ENCODE measurements at regions not wholly inside any gene's neighbourhood (a gene's known extent, or its start where the extent isn't known, plus 50 kb on each side); places are given as distances from the start of the nearest gene placed in this dataset.

DNA sequence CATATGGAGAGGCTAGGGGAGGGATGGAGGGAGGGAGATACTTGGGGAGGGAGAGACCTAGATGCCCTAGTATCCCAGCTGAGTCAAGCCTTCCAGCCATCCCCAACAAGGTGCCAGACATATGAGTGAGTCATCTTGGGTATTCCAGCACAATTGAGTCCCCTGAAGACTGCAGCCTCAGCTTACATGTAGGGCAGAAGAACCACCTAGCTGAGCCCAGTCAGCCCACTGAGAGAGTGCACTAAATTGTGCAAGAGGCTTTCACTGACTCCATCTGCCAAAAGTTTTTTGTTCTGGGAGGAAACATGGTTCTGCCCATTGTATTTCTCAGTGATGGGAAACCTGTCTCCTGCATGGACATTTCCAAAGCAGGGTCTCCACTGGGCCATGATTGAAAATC is 76.4 kb downstream of the FOXD2 start:
- DNase-seq = no peak
- Mint-ChIP-seq H3K4me3 (no peak overlapping the region), H3K27ac (no peak overlapping the region), H3K4me1 (no peaks in the 10 kb centered on the region), H3K36me3 (no peaks in the 10 kb centered on the region), H3K9me3 (peaks cover 2% of the 10 kb centered on the region), H3K27me3 (peaks cover 38% of the 10 kb centered on the region)
- CTCF ChIA-PET = no interaction called here

DNA sequence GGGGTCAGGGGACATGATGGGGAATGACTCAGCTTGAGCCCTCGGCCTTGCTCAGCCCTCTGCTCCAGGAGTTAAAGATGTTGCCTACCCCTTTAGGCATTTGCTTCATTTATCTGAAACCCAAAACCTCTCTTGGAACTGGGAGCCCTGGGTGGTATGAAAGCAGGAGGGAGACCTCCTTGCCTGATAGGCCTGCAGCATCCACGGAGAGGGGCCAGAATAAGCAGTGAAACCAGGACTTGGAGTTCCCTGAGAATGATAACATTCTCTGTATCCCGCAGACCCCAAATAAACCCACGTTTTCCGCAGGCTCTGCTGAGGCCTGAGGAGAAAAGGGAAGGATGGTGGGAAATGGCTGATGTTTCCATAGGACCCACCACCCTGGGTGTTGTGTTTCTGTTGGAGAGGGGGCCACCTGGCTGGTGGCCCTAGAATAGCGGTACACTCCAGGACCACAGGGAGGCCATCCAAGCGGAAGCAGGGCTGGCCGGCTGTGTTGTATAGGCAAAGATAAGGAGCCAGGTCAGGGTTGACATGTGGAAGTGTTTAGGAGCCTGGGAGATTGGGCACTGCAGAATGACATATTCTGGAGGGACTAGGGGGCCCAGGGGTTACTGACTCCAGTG is 77.4 kb downstream of the FOXD2 start:
- no peaks in the 10 kb centered on the region for H3K36me3 Mint-ChIP-seq
- no peak overlapping the region for H3K27ac Mint-ChIP-seq
- peaks cover 2% of the 10 kb centered on the region for H3K9me3 Mint-ChIP-seq
- no peak for DNase-seq
- no peaks in the 10 kb centered on the region for H3K4me1 Mint-ChIP-seq
- peaks cover 36% of the 10 kb centered on the region for H3K27me3 Mint-ChIP-seq
- no peak overlapping the region for H3K4me3 Mint-ChIP-seq
- CTCF ChIA-PET = no interaction called here

DNA sequence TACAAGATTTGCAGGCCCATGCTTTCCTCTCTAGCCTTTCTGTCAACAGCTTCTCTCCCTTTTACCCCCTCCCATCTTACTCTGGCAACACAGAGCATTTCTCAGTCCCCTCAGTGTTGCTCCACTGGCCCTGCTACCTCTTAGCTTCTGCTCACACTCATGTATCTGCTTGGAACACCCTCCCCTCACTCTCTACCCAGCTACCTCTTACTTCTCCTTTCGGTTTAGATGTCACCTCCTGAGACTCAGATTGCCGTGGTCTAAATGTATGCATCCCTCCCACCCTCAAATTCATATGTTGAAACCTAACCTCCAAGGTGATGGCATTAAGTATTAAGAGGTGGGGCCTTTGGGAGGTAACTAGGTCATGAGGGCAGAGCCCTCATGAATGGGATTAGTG is 80.1 kb downstream of the FOXD2 start:
- Mint-ChIP-seq H3K27ac (no peak overlapping the region), H3K9me3 (peaks cover 2% of the 10 kb centered on the region), H3K36me3 (no peaks in the 10 kb centered on the region), H3K27me3 (peaks cover 48% of the 10 kb centered on the region), H3K4me3 (no peak overlapping the region), H3K4me1 (no peaks in the 10 kb centered on the region)
- CTCF ChIA-PET = interaction anchor here (1.2 to 1.5 kb wide), 2 partner anchors 10 to 12 kb away, joined by 3 to 5 read pairs; no protein-coding TSS in a partner anchor
- no peak for DNase-seq

DNA sequence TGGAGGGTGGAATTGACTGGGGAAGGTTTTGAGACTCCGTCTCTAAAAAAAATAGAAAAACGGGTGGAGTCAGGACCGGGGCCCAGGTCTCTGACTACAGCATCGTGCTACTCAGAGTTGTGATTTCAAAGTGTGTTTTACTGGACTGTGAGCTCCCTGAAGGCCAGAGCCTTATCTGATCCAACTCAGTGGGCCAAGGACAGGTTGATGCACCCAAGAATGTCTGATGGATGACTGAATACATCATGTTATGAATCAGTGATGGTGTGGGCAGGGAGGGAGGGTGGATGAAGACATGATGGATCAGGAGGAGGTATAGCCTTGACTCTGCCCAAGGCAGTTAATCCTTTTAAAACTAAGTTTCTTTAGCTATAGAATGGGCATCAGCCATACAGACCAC is 81.6 kb downstream of the FOXD2 start:
- Mint-ChIP-seq H3K27me3 (peaks cover 48% of the 10 kb centered on the region), H3K27ac (no peak overlapping the region), H3K4me3 (no peak overlapping the region), H3K36me3 (no peaks in the 10 kb centered on the region), H3K9me3 (peaks cover 2% of the 10 kb centered on the region), H3K4me1 (no peaks in the 10 kb centered on the region)
- CTCF ChIA-PET = interaction anchor here (1.2 kb wide), 1 partner anchor 9 kb away, joined by 3 read pairs; no protein-coding TSS in a partner anchor
- no peak for DNase-seq

DNA sequence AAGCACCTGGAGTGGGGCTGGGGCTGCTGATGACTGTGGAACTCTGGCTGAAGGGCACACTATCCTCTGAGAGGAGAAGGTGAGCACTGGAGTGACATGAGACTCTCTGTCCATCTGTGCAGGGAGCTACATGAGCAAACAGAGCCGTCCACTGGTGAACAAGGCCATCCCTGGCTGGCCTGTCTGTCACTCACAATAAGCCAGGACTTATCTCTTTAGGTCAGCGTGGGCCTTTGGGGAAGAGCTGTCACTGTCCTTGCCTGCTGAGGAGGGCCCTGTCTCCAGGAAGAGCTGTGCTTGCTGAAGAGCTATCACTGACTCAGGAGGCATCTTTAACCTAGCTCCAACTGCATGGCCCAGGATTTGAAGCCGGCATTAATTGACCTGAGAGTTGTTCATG is 82.1 kb downstream of the FOXD2 start:
- Mint-ChIP-seq H3K27ac (no peak overlapping the region), H3K4me3 (no peak overlapping the region), H3K27me3 (peaks cover 50% of the 10 kb centered on the region), H3K4me1 (no peaks in the 10 kb centered on the region), H3K9me3 (no peaks in the 10 kb centered on the region), H3K36me3 (no peaks in the 10 kb centered on the region)
- CTCF ChIA-PET = no interaction called here
- no peak for DNase-seq

DNA sequence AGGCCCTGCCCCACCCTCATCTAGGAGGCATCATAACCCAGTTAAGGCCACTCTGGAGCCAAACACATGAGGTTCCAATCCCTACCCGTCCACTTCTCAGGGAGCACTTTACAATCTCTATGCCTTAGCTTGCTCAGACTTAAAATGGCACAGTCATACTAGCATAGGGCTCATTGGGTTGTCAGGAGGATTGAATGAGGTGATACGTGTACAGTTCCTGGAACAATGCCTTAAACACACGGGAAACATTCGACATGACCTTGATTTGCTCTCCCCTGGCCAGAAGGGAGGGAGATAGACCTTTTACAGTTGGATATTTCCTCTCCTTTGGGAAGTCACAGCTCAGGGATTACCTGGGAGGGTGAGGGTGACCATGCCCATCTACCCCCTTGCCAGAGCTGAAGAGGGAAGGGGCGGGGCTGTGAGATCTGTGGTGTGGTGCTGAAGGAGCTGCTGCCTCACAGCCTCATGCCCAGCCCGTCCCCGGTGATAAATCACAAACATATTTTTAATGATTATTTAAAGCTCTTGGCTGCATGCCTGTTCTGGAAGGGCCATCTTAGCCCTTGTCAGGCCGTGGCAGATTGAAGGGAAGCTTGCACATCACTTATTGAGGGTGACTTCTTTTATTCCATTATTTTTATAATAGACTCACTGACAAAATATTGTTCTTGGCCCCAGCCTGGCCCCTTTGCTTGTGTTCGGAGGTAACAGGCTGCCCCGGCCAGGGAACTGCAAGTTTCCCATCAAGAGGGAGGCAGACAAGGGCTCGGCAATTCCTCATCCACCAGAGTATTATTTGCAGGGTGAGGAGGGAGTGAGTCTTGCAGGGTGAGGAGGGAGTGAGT is 83.4 kb downstream of the FOXD2 start:
- Mint-ChIP-seq H3K4me3 (no peak overlapping the region), H3K27me3 (peaks cover 52% of the 10 kb centered on the region), H3K9me3 (no peaks in the 10 kb centered on the region), H3K27ac (peak overlapping the region; percentile 26), H3K4me1 (no peaks in the 10 kb centered on the region), H3K36me3 (no peaks in the 10 kb centered on the region)
- CTCF ChIA-PET = interaction anchor here (1.9 kb wide), 1 partner anchor 89 kb away, joined by 5 read pairs; no protein-coding TSS in a partner anchor
- no peak for DNase-seq

DNA sequence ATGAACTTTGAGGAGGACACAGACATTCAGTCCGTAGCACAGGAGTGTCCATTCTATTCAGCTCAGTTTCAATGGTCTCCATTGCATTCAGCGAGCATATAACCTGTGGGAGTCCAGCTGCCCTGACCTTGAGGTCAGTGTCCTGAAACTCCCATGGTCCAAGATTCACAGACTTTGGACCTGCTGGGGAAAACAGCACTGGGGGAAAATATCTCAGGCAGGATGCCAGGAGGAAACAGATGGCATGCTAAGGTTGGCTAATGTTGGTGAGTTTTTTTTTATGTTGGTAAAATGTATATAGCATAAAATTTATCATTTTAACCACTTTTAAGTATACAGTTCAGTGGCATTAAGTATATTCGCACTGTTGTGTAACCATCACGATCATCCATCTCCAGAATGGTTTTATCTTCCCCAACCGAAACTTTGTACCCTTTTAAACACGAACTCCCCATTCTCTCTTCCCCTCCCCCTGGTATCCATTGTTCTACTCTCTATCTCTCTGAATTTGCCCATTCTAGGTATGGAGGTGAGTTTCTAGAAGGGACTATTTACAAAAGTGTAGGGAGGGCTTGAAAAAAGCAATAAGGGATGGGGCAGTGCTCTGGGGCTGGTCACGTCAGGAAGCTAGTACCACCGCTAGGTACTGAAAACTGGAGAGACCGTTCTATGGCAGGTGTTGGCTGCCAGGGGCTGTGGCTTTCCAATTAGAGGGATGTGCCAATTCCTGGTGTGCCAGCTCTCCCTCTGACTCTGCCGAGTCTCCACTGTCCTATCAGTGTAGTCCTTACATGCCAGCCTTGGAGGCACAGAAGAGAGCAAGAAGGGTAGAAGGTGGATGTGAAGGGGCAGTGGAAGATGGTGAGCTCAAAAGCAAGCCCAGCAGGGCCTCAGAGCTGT is 85.3 kb downstream of the FOXD2 start:
- H3K4me3 Mint-ChIP-seq = no peak overlapping the region
- no peaks in the 10 kb centered on the region for H3K4me1 Mint-ChIP-seq
- peak; percentile 13 for DNase-seq
- CTCF ChIA-PET = interaction anchor here (0.7 kb wide), 1 partner anchor 22 kb away, joined by 3 read pairs; no protein-coding TSS in a partner anchor
- no peaks in the 10 kb centered on the region for H3K36me3 Mint-ChIP-seq
- peaks cover 2% of the 10 kb centered on the region for H3K9me3 Mint-ChIP-seq
- peaks cover 54% of the 10 kb centered on the region for H3K27me3 Mint-ChIP-seq
- H3K27ac Mint-ChIP-seq = no peak overlapping the region

DNA sequence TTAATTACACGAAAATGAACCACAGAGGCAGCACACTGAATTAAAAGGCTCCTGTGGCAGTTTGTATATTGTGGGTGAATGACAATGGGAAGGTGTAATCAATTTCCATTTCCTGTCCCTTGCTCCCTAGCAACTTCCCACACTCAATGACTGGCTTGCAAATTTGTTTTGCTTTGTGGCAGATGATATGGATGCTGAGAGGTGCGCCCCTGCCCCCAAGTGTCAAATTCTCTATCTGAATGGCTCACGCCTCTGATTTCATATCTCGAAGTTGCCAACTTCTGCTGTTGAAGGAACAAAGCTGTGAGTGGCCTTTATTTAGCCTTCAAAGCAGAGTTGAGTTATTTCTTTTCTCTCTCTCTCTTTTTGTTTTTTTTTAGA is 86.0 kb downstream of the FOXD2 start:
- CTCF ChIA-PET = interaction anchor here (0.7 kb wide), 1 partner anchor 23 kb away, joined by 3 read pairs; no protein-coding TSS in a partner anchor
- Mint-ChIP-seq H3K9me3 (peaks cover 3% of the 10 kb centered on the region), H3K27me3 (peaks cover 54% of the 10 kb centered on the region), H3K4me3 (no peak overlapping the region), H3K36me3 (no peaks in the 10 kb centered on the region), H3K4me1 (no peaks in the 10 kb centered on the region), H3K27ac (no peak overlapping the region)
- no peak for DNase-seq

DNA sequence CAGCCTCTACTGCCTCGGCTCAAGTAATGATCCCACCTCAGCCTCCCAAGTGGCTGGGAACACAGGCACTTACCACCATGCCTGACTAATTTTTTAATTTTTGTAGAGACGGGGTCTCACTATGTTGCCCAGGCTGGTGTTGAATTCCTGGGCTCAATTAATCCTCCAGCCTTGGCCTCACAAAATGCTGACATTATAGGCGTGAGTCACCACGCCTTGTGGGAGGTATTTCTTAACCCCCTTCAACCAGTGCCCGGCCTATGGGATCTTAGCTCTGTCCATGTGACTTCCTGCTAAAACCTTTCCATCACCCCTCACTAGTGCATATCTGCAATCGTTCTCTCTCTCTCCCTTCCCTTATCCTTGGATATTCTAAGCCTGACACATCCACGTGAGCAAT is 86.4 kb downstream of the FOXD2 start:
- H3K36me3 Mint-ChIP-seq = no peaks in the 10 kb centered on the region
- no peak overlapping the region for H3K4me3 Mint-ChIP-seq
- H3K4me1 Mint-ChIP-seq = no peaks in the 10 kb centered on the region
- CTCF ChIA-PET = interaction anchor here (0.7 kb wide), 1 partner anchor 23 kb away, joined by 3 read pairs; no protein-coding TSS in a partner anchor
- no peak for DNase-seq
- H3K9me3 Mint-ChIP-seq = peaks cover 7% of the 10 kb centered on the region
- peaks cover 53% of the 10 kb centered on the region for H3K27me3 Mint-ChIP-seq
- H3K27ac Mint-ChIP-seq = no peak overlapping the region

DNA sequence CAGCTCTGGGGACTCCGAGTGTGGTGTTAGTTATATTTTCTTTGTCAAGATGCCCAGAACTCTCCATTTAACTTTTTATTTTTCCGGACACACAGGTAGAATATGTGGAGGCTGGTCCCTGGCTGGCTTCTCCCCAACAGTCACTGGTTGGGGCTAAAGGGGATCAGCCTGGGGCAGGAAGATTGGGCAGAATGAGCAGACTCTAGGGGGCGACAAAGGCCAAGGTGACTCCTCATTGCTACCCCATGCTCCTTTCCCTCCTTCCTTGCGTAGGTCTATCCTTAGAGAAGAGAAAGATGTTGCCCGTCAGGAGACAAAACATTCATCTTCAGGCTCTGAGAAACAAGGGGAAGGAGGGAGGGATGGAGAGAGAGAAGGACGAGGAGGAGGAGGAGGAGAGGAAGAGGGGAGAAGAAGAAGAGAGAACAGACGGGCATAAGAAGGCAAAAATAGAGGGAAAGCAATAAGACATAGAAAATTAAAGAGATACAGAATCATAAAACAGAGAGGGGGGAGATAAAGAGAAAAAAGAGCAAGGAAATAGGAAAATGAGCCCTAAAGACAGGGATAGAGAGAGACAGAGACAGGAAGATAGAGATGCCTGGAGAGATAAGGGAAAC is 89.9 kb downstream of the FOXD2 start:
- DNase-seq = peak; percentile 18
- Mint-ChIP-seq H3K27ac (no peak overlapping the region), H3K4me3 (no peak overlapping the region), H3K4me1 (no peaks in the 10 kb centered on the region), H3K27me3 (peaks cover 50% of the 10 kb centered on the region), H3K36me3 (no peaks in the 10 kb centered on the region), H3K9me3 (peaks cover 11% of the 10 kb centered on the region)
- CTCF ChIA-PET = interaction anchor here (1.1 kb wide), 1 partner anchor 9 kb away, joined by 3 read pairs; no protein-coding TSS in a partner anchor

DNA sequence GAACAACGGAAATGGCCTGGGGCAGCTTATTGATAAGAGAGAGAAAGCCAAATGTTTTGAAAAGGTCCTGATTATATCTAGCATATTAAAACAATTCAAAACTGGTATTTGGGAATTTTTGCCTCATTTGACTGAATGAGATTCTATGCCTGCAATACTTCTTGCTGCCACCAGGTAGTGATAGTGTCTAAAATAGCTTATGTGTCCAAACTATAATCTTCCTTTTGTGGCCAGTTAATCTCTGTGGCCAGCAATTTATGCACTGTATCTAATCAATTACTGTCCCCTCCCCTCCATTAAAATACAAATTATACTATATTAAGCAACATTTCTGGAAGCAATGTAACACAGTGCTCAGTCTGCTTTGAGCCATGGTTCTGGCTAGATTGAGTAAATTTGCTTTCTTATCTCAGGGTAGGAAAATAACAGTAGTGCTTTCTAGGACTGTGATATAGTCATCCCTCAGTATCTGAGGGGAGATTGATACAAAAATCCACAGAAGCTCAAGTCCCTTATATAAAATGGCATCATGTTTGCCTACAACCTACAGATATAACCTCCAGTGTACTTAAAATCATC is 91.8 kb downstream of the FOXD2 start:
- CTCF ChIA-PET = interaction anchor here (0.9 to 1.6 kb wide), 4 partner anchors 12 to 197 kb away, joined by 3 to 5 read pairs (median 4); no protein-coding TSS in a partner anchor
- Mint-ChIP-seq H3K4me3 (no peak overlapping the region), H3K9me3 (peaks cover 11% of the 10 kb centered on the region), H3K36me3 (no peaks in the 10 kb centered on the region), H3K4me1 (no peaks in the 10 kb centered on the region), H3K27me3 (peaks cover 53% of the 10 kb centered on the region), H3K27ac (no peak overlapping the region)
- no peak for DNase-seq

DNA sequence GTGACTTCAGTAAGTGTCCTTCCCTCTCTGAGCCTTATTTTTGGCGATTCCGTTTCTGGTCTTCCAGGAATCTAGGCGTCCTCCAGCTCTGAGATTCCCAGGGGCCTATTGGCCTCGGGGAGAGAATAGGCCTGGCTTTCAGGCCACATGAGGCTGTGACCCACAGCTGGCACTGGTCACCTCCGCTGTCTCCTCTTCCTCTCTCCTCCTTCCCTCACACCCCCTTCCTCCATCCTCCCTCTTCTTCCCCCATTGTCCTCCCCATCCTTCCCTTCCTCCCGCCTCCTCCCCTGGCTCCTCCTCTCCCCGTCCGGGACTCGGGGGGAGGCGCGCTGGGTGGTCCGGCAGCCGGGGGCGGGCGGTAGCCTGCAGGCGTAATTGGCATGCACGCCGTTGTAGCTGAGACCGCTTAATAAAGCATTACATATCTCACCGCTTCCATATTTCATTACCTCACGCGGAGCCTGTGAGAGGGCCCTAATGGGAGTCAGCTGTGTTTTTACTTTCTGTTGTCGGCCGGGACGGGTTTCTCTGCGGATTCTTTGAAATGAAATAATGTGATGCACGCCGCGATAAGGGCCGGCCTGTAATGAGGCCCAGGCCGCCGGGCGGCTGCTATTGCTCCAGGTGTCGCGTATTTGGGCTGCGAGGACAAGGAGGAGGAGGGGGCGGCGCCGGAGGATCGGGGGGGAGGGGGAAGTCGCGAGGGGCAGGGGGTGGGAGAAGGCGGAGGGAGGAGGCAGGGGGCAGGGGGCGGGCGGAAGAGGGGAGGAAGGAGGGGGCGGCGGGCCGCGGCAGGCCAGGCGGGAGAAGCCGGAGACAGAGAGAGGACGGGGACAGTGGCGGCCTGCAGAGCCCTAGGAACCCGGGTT is 95.3 kb downstream of the FOXD2 start:
- peaks cover 9% of the 10 kb centered on the region for H3K9me3 Mint-ChIP-seq
- H3K27me3 Mint-ChIP-seq = peaks cover 50% of the 10 kb centered on the region
- DNase-seq = no peak
- H3K36me3 Mint-ChIP-seq = no peaks in the 10 kb centered on the region
- H3K4me1 Mint-ChIP-seq = no peaks in the 10 kb centered on the region
- H3K4me3 Mint-ChIP-seq = no peak overlapping the region
- CTCF ChIA-PET = interaction anchor here (1.3 kb wide), 1 partner anchor 193 kb away, joined by 4 read pairs; no protein-coding TSS in a partner anchor
- no peak overlapping the region for H3K27ac Mint-ChIP-seq
